CD4-positive, alpha-beta T cell treated with Interleukin-4 for 1 hour (primary cell): ENCODE measurements at regions not wholly inside any gene's neighbourhood (a gene's known extent, or its start where the extent isn't known, plus 50 kb on each side); places are given as distances from the start of the nearest gene placed in this dataset.
"Not testable (repeated sequence)": the region's sequence is repeated elsewhere in the genome, so short reads cannot be mapped to it uniquely, and the experiment has no call there.

ENCODE experiments used
- DNase-seq, 2 donors: peaks; one replicate each; pipeline ENCODE4 v3.0.0-alpha.2; 2020 to 2022

- no peak for DNase-seq
Measured at GRCh38 chr12:105459760-105460330, 129.4 kb downstream of the C12orf75 start.

- DNase-seq: no peak
Measured at GRCh38 chr12:105461271-105461943, 130.9 kb downstream of the C12orf75 start.

GRCh38 chr12:105461944-105462762, 131.7 kb downstream of the C12orf75 start:
- no peak for DNase-seq

- no peak for DNase-seq
Measured at GRCh38 chr12:105462831-105463230, 132.3 kb downstream of the C12orf75 start.

DNA sequence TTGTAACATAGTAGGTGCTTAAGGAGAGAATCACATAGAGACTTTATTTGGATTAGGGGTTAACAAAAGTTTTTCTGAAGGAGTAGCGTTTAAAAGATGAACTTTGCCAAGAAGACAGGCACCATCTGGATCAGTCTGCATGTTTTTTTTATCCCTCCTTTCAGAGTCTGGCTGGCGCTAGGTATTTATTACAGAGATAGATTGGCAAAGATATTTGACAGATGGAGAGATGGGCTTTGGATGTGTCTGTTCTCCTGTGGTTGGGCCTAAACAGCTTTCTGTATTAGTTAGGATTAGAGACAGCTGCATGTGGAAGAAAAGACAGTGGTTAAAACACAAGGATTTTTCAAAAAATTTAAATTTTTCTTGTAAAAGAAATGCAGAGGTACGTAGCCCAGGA, 133.9 kb downstream of the C12orf75 start:
- DNase-seq: no peak

- no peak for DNase-seq
Measured at GRCh38 chr12:105466231-105466900, 135.9 kb downstream of the C12orf75 start.

DNA sequence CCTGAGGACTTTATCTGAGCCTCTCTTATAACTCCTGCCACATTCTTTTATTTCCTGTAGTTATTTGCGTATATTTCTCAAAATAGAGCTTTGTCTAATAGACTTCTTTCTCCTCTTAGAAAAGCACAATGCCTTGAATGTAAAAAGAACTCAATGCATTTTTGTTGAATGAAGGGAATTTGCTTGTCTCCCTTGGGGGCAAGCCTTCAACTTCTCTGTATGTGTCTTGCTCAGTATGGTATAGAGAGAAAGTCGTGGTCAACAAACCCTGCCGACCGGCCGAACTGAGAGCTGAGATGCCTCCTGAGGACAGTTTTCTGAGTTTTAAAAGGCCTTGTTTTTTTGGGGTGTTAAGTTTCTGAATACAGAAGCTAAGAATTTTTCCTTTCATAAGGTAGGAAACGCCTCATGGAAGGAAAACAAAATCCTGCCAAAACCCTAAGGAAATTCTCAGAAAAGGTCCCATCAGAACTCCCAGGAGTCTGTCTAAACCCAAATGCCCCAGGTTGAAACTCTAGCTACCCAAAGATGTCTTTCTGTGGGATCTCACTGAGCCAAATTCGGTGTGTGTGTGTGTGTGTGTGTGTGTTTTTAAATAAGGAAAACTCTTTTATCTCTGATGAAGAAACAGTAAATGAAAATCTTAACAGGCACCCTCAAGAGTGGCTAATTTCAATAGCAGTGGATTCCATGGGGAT, 136.6 kb downstream of the C12orf75 start:
- DNase-seq: no peak

- no peak for DNase-seq
Measured at GRCh38 chr12:105467710-105468366, 137.3 kb downstream of the C12orf75 start.

- DNase-seq: no peak
Measured at GRCh38 chr12:105468464-105468863, 138.0 kb downstream of the C12orf75 start.

DNA sequence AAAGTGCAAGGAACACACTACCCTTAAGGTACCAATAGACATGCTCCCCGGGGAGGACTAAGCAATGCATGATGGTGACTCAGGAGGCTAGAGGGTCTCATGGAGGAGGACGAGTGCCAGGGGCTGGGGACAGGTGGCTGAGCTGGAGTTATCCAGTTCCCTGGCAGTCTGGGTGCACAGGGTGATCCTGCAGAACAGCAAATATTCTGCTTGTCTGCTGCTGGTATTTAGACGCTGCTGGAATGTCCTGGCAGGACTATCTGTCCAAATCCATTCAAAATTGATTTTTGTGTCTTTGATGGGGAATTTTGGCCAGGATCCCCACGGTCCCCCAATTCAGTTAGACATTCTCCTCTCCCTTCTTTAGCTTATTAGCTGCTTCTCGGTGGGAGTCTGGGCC, 138.7 kb downstream of the C12orf75 start:
- no peak for DNase-seq

DNA sequence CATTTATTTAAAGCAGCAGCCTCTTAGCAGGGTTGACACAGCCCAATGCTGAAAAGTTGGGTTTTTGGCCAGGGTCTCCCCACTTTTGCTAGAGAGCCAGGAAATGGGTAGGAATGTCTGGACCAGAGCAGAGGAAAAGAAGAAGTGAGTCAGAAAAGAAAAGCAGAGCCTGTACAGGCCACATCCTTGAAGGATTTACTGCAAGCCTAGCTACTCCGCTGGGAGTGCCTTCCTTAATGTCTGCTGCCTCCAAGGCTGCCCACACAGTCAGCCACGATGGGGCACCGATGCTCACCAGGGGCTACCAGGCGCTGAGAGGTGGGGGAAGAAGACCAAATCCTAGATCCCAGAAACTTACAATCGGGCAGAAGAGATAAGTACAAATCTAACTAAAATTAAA, 139.2 kb downstream of the C12orf75 start:
- no peak for DNase-seq

DNA sequence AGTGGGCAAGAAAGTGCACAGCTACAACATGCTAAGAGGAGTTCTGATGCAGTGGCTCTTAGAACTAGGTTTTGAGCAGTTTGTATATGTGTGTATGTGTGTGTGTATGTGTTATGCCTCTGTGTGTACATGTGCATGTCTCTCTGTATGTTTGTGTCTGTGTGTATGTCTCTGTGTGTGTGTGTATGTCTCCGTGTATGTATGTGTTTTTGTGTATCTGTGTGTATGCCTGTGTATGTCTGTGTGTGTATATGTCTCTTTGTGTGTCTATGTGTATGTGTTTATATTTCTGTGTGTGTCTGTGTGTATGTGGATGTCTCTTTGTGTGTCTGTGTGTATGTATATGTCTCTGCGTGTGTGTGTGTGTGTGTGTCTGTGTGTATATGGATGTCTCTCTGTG, 139.6 kb downstream of the C12orf75 start:
- no peak for DNase-seq

DNA sequence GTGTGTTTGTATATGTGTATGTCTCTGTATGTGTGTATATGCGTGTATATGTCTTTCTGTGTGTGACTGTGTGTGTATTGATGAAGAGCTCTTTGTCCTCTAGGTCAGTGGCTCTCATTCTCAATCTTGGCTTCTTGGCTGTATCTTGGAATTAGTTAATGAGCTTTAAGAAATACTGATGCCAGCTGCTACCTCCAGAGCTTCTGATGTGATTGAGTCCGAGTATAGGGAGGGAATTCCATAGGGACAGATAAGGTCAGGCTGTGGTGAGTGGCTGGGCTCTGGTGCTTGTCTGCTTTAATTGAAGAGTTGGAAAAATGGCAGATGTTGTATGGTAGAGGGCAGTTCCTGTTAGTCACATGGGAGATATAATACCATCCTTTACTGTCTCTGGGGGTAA, 140.1 kb downstream of the C12orf75 start:
- DNase-seq: no peak

- DNase-seq: no peak
Measured at GRCh38 chr12:105474672-105475071, 144.2 kb downstream of the C12orf75 start.

GRCh38 chr12:105476616-105477015, 146.1 kb downstream of the C12orf75 start:
- DNase-seq: no peak

DNA sequence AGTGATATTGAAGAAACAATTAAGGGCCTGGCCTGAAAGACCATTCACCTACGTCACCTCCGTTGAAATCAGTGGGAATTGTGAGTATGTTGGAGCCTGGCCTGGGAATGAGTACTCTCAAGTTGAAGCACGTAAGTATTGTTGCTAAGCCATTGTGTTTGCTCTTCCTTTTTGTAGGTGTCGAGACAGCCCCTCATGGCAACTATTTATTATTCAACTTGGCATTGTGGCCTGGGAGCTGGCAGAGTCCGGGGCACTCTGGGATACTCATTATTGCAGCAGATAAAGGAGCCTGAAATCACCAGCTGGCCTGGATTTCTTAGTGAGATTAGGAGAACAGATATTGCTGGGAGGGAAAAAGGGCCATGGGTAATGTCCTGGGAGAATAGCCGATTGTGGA, 147.4 kb downstream of the C12orf75 start:
- DNase-seq: no peak

DNA sequence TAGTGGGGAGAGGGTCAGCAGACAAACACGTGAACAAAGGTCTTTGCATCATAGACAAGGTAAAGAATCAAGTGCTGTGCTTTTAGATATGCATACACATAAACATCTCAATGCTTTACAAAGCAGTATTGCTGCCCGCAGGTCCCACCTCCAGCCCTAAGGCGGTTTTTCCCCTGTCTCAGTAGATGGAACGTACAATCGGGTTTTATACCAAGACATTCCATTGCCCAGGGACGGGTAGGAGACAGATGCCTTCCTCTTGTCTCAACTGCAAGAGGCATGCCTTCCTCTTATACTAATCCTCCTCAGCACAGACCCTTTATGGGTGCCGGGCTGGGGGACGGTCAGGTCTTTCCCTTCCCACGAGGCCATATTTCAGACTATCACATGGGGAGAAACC, 148.3 kb downstream of the C12orf75 start:
- not testable (repeated sequence) for DNase-seq

DNA sequence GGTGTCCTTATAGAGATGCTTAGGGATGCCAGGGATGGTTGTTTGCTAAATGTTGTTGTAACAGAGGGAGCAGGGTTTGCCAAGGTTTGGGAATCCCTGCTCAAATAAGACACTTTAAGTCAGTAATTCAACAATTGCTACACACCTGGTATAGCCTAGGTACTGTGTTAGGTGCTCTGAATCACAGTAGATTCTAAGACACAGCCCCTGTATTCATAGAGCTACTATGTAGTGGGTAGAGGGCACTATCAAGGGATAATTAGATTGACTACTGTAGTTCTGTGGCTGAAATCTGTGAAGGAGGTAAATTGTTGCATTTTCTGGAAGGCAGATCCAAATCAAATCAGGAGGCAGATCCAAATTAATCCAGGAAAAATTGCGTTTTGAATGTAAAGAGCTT, 149.2 kb downstream of the C12orf75 start:
- DNase-seq: no peak

DNA sequence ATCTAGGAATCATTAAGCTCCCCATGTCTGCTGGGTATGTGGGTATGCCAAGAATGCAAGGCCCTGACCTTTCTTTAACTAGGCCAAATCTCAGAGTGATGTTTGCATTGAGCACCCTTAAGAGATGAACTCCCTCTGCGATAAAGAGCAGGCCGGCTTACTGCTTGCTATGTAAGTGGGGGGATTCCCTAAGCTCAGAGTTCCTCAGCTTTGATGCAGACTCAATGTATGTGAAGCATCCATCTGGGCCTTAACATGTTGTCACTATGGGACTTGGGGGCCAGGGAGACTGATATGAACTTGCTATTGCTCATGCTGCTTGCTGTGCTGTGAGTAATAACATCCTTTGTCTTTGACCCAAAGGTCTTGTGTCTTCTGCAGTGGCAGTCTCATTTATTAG, 149.7 kb downstream of the C12orf75 start:
- no peak for DNase-seq

- no peak for DNase-seq
Measured at GRCh38 chr12:105481392-105482300, 151.2 kb downstream of the C12orf75 start.

GRCh38 chr12:105482951-105483350, 152.5 kb downstream of the C12orf75 start:
- no peak for DNase-seq
